ENCODE measurements at regions not wholly inside any gene's neighbourhood (a gene's known extent, or its start where the extent isn't known, plus 50 kb on each side); places are given as distances from the start of the nearest gene placed in this dataset.

DNA sequence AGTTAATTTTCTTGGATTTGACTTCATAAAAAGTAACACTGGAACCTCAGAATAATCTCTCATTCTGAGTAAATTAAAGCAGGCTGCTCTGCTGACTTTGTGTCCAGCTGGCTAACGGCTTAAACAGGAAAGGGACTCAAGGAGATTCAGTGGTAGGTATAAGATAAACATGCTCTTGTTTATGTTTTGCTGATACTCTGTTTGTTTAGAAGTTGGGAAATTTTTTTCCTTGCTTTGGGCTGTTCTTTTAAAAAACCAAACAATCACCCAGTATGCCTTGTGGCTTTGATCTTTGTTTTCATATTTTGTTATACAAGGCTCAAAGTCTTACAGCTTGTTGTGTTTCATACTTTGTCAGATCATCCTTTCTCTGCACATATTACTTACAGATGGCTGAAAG lies 237.6 kb upstream of the RIOK2 start:
- H3K9me3 ChIP-seq (ENCODE audit: control insufficient read depth, insufficient read depth, low read length): no peaks in the 10 kb centered on the region
- H3K9ac ChIP-seq (ENCODE audit: low read depth, low read length): no peak overlapping the region
- H3K4me1 ChIP-seq (ENCODE audit: insufficient read depth, low read length): no peaks in the 10 kb centered on the region; the same call in 1 of the 2 replicates
- no peaks in the 10 kb centered on the region for H3K36me3 ChIP-seq (ENCODE audit: insufficient read depth, low read length)

- no peaks in the 10 kb centered on the region for H3K9me3 ChIP-seq (ENCODE audit: control insufficient read depth, insufficient read depth, low read length)
- no peak overlapping the region for H3K9ac ChIP-seq (ENCODE audit: low read depth, low read length)
- H3K36me3 ChIP-seq (ENCODE audit: insufficient read depth, low read length): no peaks in the 10 kb centered on the region
- H3K4me1 ChIP-seq (ENCODE audit: insufficient read depth, low read length): no peaks in the 10 kb centered on the region; the same call in 1 of the 2 replicates
Measured at GRCh38 chr5:97422678-97423077, 239.6 kb upstream of the RIOK2 start.

DNA sequence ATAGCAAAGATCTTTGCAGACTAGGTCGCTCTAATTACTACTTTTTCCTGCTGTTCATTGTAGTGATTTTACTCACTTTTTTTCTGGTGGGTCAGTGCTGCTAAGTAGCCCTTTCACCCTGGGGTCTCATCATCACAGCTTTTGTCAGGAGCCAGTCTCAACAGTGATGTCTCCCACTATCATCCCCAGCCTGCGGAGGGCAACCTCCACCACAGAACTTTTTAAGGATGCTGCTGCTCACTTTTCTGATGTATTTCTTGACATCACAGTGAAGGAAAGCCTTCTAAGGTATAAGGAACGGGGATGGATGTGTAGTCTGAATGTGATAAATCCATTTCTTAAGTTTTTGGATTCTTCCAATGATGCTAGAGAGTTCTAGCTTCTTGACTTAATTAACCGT lies 242.5 kb upstream of the RIOK2 start:
- H3K9ac ChIP-seq (ENCODE audit: low read depth, low read length): no peak overlapping the region
- no peaks in the 10 kb centered on the region for H3K4me1 ChIP-seq (ENCODE audit: insufficient read depth, low read length)
- H3K36me3 ChIP-seq (ENCODE audit: insufficient read depth, low read length): no peaks in the 10 kb centered on the region
- no peaks in the 10 kb centered on the region for H3K9me3 ChIP-seq (ENCODE audit: control insufficient read depth, insufficient read depth, low read length)

- no peaks in the 10 kb centered on the region for H3K4me1 ChIP-seq (ENCODE audit: insufficient read depth, low read length)
- no peaks in the 10 kb centered on the region for H3K36me3 ChIP-seq (ENCODE audit: insufficient read depth, low read length)
- H3K9ac ChIP-seq (ENCODE audit: low read depth, low read length): no peak overlapping the region
- H3K9me3 ChIP-seq (ENCODE audit: control insufficient read depth, insufficient read depth, low read length): no peaks in the 10 kb centered on the region
Measured at GRCh38 chr5:97427235-97427634, 244.2 kb upstream of the RIOK2 start.

DNA sequence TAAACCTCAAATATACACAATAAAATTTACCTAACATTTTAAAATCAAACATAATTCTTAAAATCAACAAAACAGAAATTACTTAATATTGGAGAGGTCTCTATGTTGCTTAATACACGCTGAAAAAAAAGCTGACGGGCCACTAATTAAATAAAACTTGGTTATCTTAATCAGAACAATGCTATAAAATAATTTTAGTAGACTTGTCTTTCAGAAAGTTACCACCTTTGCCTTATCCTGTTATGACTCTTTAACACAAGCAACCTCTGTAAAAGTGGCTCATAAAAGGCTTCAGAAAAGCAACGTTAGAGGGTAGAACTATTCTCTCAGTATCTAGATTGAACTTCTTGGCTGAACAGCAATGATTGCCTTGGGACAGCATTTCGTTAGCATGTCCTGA lies 251.0 kb upstream of the RIOK2 start:
- H3K9ac ChIP-seq (ENCODE audit: low read depth, low read length): no peak overlapping the region
- H3K9me3 ChIP-seq (ENCODE audit: control insufficient read depth, insufficient read depth, low read length): no peaks in the 10 kb centered on the region
- no peaks in the 10 kb centered on the region for H3K36me3 ChIP-seq (ENCODE audit: insufficient read depth, low read length)
- H3K4me1 ChIP-seq (ENCODE audit: insufficient read depth, low read length): no peaks in the 10 kb centered on the region

GRCh38 chr5:97436405-97436804 lies 253.4 kb upstream of the RIOK2 start:
- H3K9me3 ChIP-seq (ENCODE audit: control insufficient read depth, insufficient read depth, low read length): no peaks in the 10 kb centered on the region
- H3K9ac ChIP-seq (ENCODE audit: low read depth, low read length): no peak overlapping the region
- no peaks in the 10 kb centered on the region for H3K36me3 ChIP-seq (ENCODE audit: insufficient read depth, low read length)
- no peaks in the 10 kb centered on the region for H3K4me1 ChIP-seq (ENCODE audit: insufficient read depth, low read length)

DNA sequence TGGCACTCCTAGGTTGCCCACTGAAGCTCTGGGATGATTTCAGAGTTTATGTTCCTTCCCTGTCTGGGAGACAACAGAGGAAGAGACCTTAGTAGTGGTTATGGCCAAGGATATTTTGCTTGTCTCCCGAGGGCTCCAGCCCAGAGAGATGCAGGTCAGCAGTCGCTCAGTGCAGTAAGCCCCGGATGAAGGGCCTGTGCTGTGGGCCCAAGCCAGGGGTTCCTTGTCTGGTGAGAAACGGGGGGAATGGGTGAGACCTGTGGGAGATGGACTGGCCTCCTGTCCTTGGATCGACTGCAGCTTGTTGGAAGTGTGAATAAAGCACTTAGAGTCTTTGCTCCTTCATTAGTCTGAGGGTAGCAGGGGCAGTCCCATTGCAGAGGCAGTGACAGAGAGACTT lies 260.7 kb upstream of the RIOK2 start:
- no peak overlapping the region for H3K9ac ChIP-seq (ENCODE audit: low read depth, low read length)
- H3K9me3 ChIP-seq (ENCODE audit: control insufficient read depth, insufficient read depth, low read length): no peaks in the 10 kb centered on the region
- no peaks in the 10 kb centered on the region for H3K36me3 ChIP-seq (ENCODE audit: insufficient read depth, low read length)
- H3K4me1 ChIP-seq (ENCODE audit: insufficient read depth, low read length): no peaks in the 10 kb centered on the region

GRCh38 chr5:97449172-97449571 lies 266.1 kb upstream of the RIOK2 start:
- no peaks in the 10 kb centered on the region for H3K36me3 ChIP-seq (ENCODE audit: insufficient read depth, low read length)
- H3K4me1 ChIP-seq (ENCODE audit: insufficient read depth, low read length): peaks cover 3% of the 10 kb centered on the region; the same call in 1 of the 2 replicates
- no peaks in the 10 kb centered on the region for H3K9me3 ChIP-seq (ENCODE audit: control insufficient read depth, insufficient read depth, low read length)
- no peak overlapping the region for H3K9ac ChIP-seq (ENCODE audit: low read depth, low read length)

- Histone ChIP-seq H3K36me3 (ENCODE audit: insufficient read depth, low read length) (no peaks in the 10 kb centered on the region), H3K4me1 (ENCODE audit: insufficient read depth, low read length) (peaks cover 3% of the 10 kb centered on the region; the same call in 1 of the 2 replicates), H3K9me3 (ENCODE audit: control insufficient read depth, insufficient read depth, low read length) (no peaks in the 10 kb centered on the region), H3K9ac (ENCODE audit: low read depth, low read length) (no peak overlapping the region)
Measured at GRCh38 chr5:97452646-97453045, 269.6 kb upstream of the RIOK2 start.

- Histone ChIP-seq H3K4me1 (ENCODE audit: insufficient read depth, low read length) (peaks cover 3% of the 10 kb centered on the region; the same call in 1 of the 2 replicates), H3K9me3 (ENCODE audit: control insufficient read depth, insufficient read depth, low read length) (no peaks in the 10 kb centered on the region), H3K36me3 (ENCODE audit: insufficient read depth, low read length) (no peaks in the 10 kb centered on the region), H3K9ac (ENCODE audit: low read depth, low read length) (no peak overlapping the region)
Measured at GRCh38 chr5:97453263-97453662, 270.2 kb upstream of the RIOK2 start.

- H3K36me3 ChIP-seq (ENCODE audit: insufficient read depth, low read length): no peaks in the 10 kb centered on the region
- H3K4me1 ChIP-seq (ENCODE audit: insufficient read depth, low read length): peaks cover 3% of the 10 kb centered on the region; the same call in 1 of the 2 replicates
- no peaks in the 10 kb centered on the region for H3K9me3 ChIP-seq (ENCODE audit: control insufficient read depth, insufficient read depth, low read length)
- no peak overlapping the region for H3K9ac ChIP-seq (ENCODE audit: low read depth, low read length)
Measured at GRCh38 chr5:97454015-97454414, 271.0 kb upstream of the RIOK2 start.

GRCh38 chr5:97455996-97456395 lies 272.9 kb upstream of the RIOK2 start:
- H3K4me1 ChIP-seq (ENCODE audit: insufficient read depth, low read length): peaks cover 3% of the 10 kb centered on the region; the same call in 1 of the 2 replicates
- no peaks in the 10 kb centered on the region for H3K9me3 ChIP-seq (ENCODE audit: control insufficient read depth, insufficient read depth, low read length)
- no peaks in the 10 kb centered on the region for H3K36me3 ChIP-seq (ENCODE audit: insufficient read depth, low read length)
- no peak overlapping the region for H3K9ac ChIP-seq (ENCODE audit: low read depth, low read length)

DNA sequence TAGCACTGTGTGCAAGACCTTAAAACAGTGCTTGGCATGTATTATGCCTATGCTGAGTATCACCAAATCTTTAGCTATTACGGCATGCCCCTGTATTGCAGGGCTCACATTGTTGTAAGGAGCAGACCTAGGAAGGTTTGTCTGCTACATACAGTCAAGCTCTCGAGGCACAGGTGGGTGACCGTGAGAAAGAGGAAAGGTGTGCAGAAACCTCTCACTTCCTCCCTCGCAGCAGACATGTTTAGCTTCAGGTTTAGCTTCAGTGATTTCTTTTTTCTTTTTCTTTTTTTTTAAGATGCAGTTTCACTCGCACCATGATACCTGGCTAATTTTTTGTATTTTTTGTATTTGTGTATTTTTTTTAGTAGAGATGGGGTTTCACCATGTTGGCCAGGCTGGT lies 275.8 kb upstream of the RIOK2 start:
- no peaks in the 10 kb centered on the region; the same call in 1 of the 2 replicates for H3K9me3 ChIP-seq (ENCODE audit: control insufficient read depth, insufficient read depth, low read length)
- no peak overlapping the region for H3K9ac ChIP-seq (ENCODE audit: low read depth, low read length)
- H3K36me3 ChIP-seq (ENCODE audit: insufficient read depth, low read length): no peaks in the 10 kb centered on the region
- no peaks in the 10 kb centered on the region for H3K4me1 ChIP-seq (ENCODE audit: insufficient read depth, low read length)

DNA sequence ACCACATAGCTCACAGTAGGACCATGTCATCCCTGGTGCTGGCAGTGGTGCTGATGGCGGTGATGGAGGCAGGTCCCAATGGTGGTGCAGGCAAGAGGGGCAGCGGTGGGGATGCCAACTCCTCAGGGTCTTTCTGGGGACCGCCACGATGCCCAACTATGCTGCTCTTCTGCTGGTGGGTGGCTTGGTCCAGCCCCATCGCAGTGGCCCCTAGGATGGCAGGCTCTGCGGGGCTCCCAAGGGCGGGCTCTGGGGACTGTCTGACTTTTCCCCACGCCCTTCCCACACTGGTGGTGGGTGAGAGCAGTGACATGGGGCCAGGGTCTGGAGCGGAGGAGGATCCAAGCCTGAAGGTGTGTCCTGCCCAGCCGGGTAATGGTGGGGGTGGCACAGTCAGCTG lies 288.9 kb upstream of the RIOK2 start:
- Histone ChIP-seq H3K36me3 (ENCODE audit: insufficient read depth, low read length) (no peaks in the 10 kb centered on the region), H3K9me3 (ENCODE audit: control insufficient read depth, insufficient read depth, low read length) (0 out of 2 replicates have a peak, but pooled peaks cover 4% of the 10 kb centered on the region), H3K9ac (ENCODE audit: low read depth, low read length) (no peak overlapping the region), H3K4me1 (ENCODE audit: insufficient read depth, low read length) (no peaks in the 10 kb centered on the region)

GRCh38 chr5:97475847-97476246 lies 292.8 kb upstream of the RIOK2 start:
- H3K9me3 ChIP-seq (ENCODE audit: control insufficient read depth, insufficient read depth, low read length): no peaks in the 10 kb centered on the region
- H3K4me1 ChIP-seq (ENCODE audit: insufficient read depth, low read length): no peaks in the 10 kb centered on the region
- no peaks in the 10 kb centered on the region for H3K36me3 ChIP-seq (ENCODE audit: insufficient read depth, low read length)
- no peak overlapping the region for H3K9ac ChIP-seq (ENCODE audit: low read depth, low read length)

Data from ES-I3 (cell line).